ENCODE measurements at regions not wholly inside any gene's neighbourhood (a gene's known extent, or its start where the extent isn't known, plus 50 kb on each side); places are given as distances from the start of the nearest gene placed in this dataset.
A peak's percentile ranks its signal among the peaks of the same experiment; 100 is the strongest.

DNA sequence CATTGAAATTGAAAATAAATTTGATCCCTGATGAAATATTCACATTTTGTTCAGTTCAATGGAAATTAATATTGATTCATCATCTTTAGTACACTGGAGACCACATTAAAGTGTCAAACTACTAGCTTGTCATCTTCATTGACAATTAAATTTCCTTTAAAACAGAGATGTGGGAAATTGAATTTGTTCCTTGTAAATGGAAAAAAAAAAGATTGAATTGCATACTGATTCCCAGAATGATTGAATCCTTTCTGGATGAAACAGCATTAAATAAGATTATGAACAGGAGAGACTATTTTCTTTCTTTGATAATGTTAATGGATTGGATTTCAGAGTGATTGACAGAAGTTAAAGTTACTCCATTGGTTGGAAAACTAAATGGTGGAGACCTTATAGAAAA lies 241.3 kb upstream of the CNTNAP2 start:
- no peaks in the 10 kb centered on the region for H3K27me3 ChIP-seq (ENCODE audit: insufficient read depth, low read depth, low read length)
- H3K9ac ChIP-seq (ENCODE audit: low read length): no peak overlapping the region
- H3K4me2 ChIP-seq (ENCODE audit: low read length): no peak overlapping the region
- no peaks in the 10 kb centered on the region for H3K9me3 ChIP-seq (ENCODE audit: low read length)
- no peaks in the 10 kb centered on the region for H3K79me2 ChIP-seq (replicated peaks; ENCODE audit: insufficient read depth, low read length)
- no peaks in the 10 kb centered on the region for H3F3A ChIP-seq (ENCODE audit: insufficient read depth, low read length, poor library complexity, severe bottlenecking)
- H4K20me1 ChIP-seq (ENCODE audit: insufficient read depth): no peaks in the 10 kb centered on the region
- no peak overlapping the region for H2AFZ ChIP-seq (ENCODE audit: low read depth, low read length)
- no peak for TF ChIP-seq RAD21 (conservative IDR thresholded peaks at IDR 0.05)
- TF ChIP-seq, protein P1, sequence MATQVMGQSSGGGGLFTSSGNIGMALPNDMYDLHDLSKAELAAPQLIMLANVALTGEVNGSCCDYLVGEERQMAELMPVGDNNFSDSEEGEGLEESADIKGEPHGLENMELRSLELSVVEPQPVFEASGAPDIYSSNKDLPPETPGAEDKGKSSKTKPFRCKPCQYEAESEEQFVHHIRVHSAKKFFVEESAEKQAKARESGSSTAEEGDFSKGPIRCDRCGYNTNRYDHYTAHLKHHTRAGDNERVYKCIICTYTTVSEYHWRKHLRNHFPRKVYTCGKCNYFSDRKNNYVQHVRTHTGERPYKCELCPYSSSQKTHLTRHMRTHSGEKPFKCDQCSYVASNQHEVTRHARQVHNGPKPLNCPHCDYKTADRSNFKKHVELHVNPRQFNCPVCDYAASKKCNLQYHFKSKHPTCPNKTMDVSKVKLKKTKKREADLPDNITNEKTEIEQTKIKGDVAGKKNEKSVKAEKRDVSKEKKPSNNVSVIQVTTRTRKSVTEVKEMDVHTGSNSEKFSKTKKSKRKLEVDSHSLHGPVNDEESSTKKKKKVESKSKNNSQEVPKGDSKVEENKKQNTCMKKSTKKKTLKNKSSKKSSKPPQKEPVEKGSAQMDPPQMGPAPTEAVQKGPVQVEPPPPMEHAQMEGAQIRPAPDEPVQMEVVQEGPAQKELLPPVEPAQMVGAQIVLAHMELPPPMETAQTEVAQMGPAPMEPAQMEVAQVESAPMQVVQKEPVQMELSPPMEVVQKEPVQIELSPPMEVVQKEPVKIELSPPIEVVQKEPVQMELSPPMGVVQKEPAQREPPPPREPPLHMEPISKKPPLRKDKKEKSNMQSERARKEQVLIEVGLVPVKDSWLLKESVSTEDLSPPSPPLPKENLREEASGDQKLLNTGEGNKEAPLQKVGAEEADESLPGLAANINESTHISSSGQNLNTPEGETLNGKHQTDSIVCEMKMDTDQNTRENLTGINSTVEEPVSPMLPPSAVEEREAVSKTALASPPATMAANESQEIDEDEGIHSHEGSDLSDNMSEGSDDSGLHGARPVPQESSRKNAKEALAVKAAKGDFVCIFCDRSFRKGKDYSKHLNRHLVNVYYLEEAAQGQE (IDR thresholded peaks at IDR 0.05; ENCODE audit: borderline replicate concordance): peak; percentile 72
- TF ChIP-seq EZH2 (IDR thresholded peaks at IDR 0.05; ENCODE audit: borderline replicate concordance, insufficient read depth, low read length, poor library complexity, severe bottlenecking): no peak
- no peak for TF ChIP-seq MXI1 (conservative IDR thresholded peaks at IDR 0.05; ENCODE audit: poor library complexity, severe bottlenecking)
- TF ChIP-seq TAF1 (IDR thresholded peaks at IDR 0.05; ENCODE audit: low read depth): no peak
- TF ChIP-seq EP300 (conservative IDR thresholded peaks at IDR 0.05; ENCODE audit: poor library complexity, severe bottlenecking): peak; percentile 15
- H3K4me3 ChIP-seq (ENCODE audit: low read length): no peak overlapping the region
- no peaks in the 10 kb centered on the region for H3K9me2 ChIP-seq (ENCODE audit: insufficient read depth, low read length)
- H3K27ac ChIP-seq (ENCODE audit: low read length): no peak overlapping the region
- H3K36me3 ChIP-seq (ENCODE audit: insufficient read depth, low read length): no peaks in the 10 kb centered on the region

DNA sequence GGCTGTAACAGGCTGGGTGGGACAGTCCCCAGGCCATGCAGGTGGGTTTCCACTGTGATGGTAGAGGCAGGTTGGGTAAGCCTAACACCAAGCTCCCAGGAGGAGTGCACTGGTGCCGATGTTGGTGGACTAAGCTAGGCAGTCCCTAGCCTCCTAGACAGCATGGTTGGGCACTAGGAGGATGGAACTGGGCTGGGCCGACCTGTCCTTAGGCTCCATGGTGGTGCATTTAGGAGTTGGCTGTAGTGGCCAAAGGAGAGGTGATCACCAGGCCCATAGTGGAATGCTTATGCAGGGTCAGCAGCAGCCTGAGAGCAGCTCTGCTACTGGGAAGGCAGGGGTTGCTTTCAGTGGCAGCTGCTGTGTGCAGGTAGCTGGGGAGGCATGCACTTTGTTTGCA lies 247.7 kb upstream of the CNTNAP2 start:
- Histone ChIP-seq H3F3A (ENCODE audit: insufficient read depth, low read length, poor library complexity, severe bottlenecking) (no peaks in the 10 kb centered on the region), H3K27me3 (ENCODE audit: insufficient read depth, low read depth, low read length) (no peaks in the 10 kb centered on the region), H3K9me3 (ENCODE audit: low read length) (no peaks in the 10 kb centered on the region), H4K20me1 (ENCODE audit: insufficient read depth) (no peaks in the 10 kb centered on the region), H3K9ac (ENCODE audit: low read length) (no peak overlapping the region), H3K36me3 (ENCODE audit: insufficient read depth, low read length) (no peaks in the 10 kb centered on the region), H3K79me2 (replicated peaks; ENCODE audit: insufficient read depth, low read length) (no peaks in the 10 kb centered on the region), H3K4me2 (ENCODE audit: low read length) (no peak overlapping the region), H3K9me2 (ENCODE audit: insufficient read depth, low read length) (no peaks in the 10 kb centered on the region), H3K4me3 (ENCODE audit: low read length) (no peak overlapping the region), H3K27ac (ENCODE audit: low read length) (no peak overlapping the region), H2AFZ (ENCODE audit: low read depth, low read length) (no peak overlapping the region)
- TF ChIP-seq RAD21 (conservative IDR thresholded peaks at IDR 0.05) (no peak), TAF1 (IDR thresholded peaks at IDR 0.05; ENCODE audit: low read depth) (no peak), EP300 (conservative IDR thresholded peaks at IDR 0.05; ENCODE audit: poor library complexity, severe bottlenecking) (no peak), POLR2AphosphoS5 (IDR thresholded peaks at IDR 0.05) (no peak), SMC3 (conservative IDR thresholded peaks at IDR 0.05; ENCODE audit: poor library complexity) (no peak), MXI1 (conservative IDR thresholded peaks at IDR 0.05; ENCODE audit: poor library complexity, severe bottlenecking) (no peak), EZH2 (IDR thresholded peaks at IDR 0.05; ENCODE audit: borderline replicate concordance, insufficient read depth, low read length, poor library complexity, severe bottlenecking) (no peak)
- TF ChIP-seq, protein P1 (IDR thresholded peaks at IDR 0.05; ENCODE audit: borderline replicate concordance): no peak
- TF ChIP-seq, protein P2, sequence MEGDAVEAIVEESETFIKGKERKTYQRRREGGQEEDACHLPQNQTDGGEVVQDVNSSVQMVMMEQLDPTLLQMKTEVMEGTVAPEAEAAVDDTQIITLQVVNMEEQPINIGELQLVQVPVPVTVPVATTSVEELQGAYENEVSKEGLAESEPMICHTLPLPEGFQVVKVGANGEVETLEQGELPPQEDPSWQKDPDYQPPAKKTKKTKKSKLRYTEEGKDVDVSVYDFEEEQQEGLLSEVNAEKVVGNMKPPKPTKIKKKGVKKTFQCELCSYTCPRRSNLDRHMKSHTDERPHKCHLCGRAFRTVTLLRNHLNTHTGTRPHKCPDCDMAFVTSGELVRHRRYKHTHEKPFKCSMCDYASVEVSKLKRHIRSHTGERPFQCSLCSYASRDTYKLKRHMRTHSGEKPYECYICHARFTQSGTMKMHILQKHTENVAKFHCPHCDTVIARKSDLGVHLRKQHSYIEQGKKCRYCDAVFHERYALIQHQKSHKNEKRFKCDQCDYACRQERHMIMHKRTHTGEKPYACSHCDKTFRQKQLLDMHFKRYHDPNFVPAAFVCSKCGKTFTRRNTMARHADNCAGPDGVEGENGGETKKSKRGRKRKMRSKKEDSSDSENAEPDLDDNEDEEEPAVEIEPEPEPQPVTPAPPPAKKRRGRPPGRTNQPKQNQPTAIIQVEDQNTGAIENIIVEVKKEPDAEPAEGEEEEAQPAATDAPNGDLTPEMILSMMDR (IDR thresholded peaks at IDR 0.05; ENCODE audit: poor library complexity, severe bottlenecking): no peak

Measured in neural cell (in vitro differentiated cells).